ENCODE measurements at regions not wholly inside any gene's neighbourhood (a gene's known extent, or its start where the extent isn't known, plus 50 kb on each side); places are given as distances from the start of the nearest gene placed in this dataset.
A peak's percentile ranks its signal among the peaks of the same experiment; 100 is the strongest.

- H3K23ac ChIP-seq (ENCODE audit: insufficient read length) = no peak overlapping the region
- no peak overlapping the region for H2BK120ac ChIP-seq (replicated peaks; ENCODE audit: low read depth, low read length)
- H2BK15ac ChIP-seq (ENCODE audit: low read length) = no peak overlapping the region
- H2AFZ ChIP-seq (ENCODE audit: low read length) = no peak overlapping the region
- no peaks in the 10 kb centered on the region for H3K79me1 ChIP-seq (ENCODE audit: low read depth, low read length)
- no peaks in the 10 kb centered on the region for H3K79me2 ChIP-seq (ENCODE audit: control insufficient read depth in 1 of 2, insufficient read depth in 2 of 2, low read length in 2 of 2)
- no peak overlapping the region for H3K27ac ChIP-seq (ENCODE audit: low read depth, low read length)
- 93% methylated on average over 8 of the region's 8 CpGs; no CpG with 5 or more reads in 1 of the 2 experiments for WGBS, 2 experiments (ENCODE audit: extremely low coverage in 1 of 2, insufficient coverage in 1 of 2, insufficient read length in 1 of 2, insufficient replicate concordance in 2 of 2, low coverage in 1 of 2, low lambda C conversion rate in 2 of 2, missing lambda C conversion rate in 1 of 2)
- H4K8ac ChIP-seq (ENCODE audit: extremely low read depth, insufficient read depth, low read length) = no peak overlapping the region
- H2AK5ac ChIP-seq (ENCODE audit: low read depth, low read length) = no peak overlapping the region
- H3K14ac ChIP-seq (ENCODE audit: insufficient read length) = no peak overlapping the region
- peak overlapping the region; percentile 41; the same call in 1 of the 2 replicates for H2BK12ac ChIP-seq (ENCODE audit: low read depth, low read length)
- no peak for DNase-seq (ENCODE audit: low read depth in 1 of 2, low spot score in 2 of 2)
- H3K4me1 ChIP-seq (replicated peaks in 1 of 4; ENCODE audit: control insufficient read depth in 3 of 4, insufficient read depth in 4 of 4, low read length in 3 of 4) = no peaks in the 10 kb centered on the region
- no peak overlapping the region for H2BK20ac ChIP-seq (ENCODE audit: low read length)
- H3K4me3 ChIP-seq (ENCODE audit: extremely low read depth in 1 of 4, insufficient read depth in 2 of 4, low read depth in 3 of 4, low read length in 4 of 4) = no peak overlapping the region
- H2BK5ac ChIP-seq (ENCODE audit: low read depth, low read length) = no peak overlapping the region
- no peak overlapping the region for H3K9ac ChIP-seq (replicated peaks in 1 of 4; ENCODE audit: extremely low read depth in 1 of 4, low read depth in 3 of 4, low read length in 3 of 4)
- no peaks in the 10 kb centered on the region for H3K23me2 ChIP-seq (ENCODE audit: low read depth, low read length)
- no peak overlapping the region for H3K18ac ChIP-seq (ENCODE audit: extremely low read depth, low read length)
- H3K36me3 ChIP-seq (ENCODE audit: control insufficient read depth in 2 of 4, insufficient read depth in 4 of 4, low read length in 3 of 4) = no peaks in the 10 kb centered on the region
- ChIA-PET CTCF (ENCODE audit: partially characterized antibody) (interaction anchor here (0.6 to 2.4 kb wide), 2 partner anchors 9 to 77 kb away, joined by 3 to 10 read pairs; no protein-coding TSS in a partner anchor), POLR2A (ENCODE audit: partially characterized antibody) (interaction anchor here (1.2 kb wide), 1 partner anchor 11 kb away, joined by 3 read pairs; no protein-coding TSS in a partner anchor)
- no peaks in the 10 kb centered on the region for H4K20me1 ChIP-seq (replicated peaks in 1 of 2; ENCODE audit: control insufficient read depth in 1 of 2, insufficient read depth in 2 of 2, low read length in 2 of 2)
- no peak overlapping the region for H4K5ac ChIP-seq (ENCODE audit: insufficient read length, low read depth, low read length)
- no peaks in the 10 kb centered on the region for H3K27me3 ChIP-seq (replicated peaks in 1 of 4; ENCODE audit: control insufficient read depth in 3 of 4, extremely low read depth in 1 of 4, insufficient read depth in 3 of 4, low read length in 3 of 4)
- FAIRE-seq = no peak
- no peak overlapping the region for H3K4me2 ChIP-seq (ENCODE audit: insufficient read depth in 1 of 2, low read depth in 2 of 2, low read length in 2 of 2)
- H4K91ac ChIP-seq (replicated peaks; ENCODE audit: insufficient read length, low read length) = no peak overlapping the region
- H3K56ac ChIP-seq (replicated peaks; ENCODE audit: insufficient read length, low read depth, low read length) = no peak overlapping the region
- no peaks in the 10 kb centered on the region for H3K9me3 ChIP-seq (ENCODE audit: insufficient read depth in 2 of 2, low read depth in 1 of 2, low read length in 1 of 2)
- H3K4ac ChIP-seq (replicated peaks; ENCODE audit: insufficient read length, low read depth, low read length) = no peak overlapping the region
- TF ChIP-seq ATF3 (IDR thresholded peaks at IDR 0.05; ENCODE audit: insufficient read depth, low read depth, low read length) = no peak
- no peak for TF ChIP-seq SUZ12 (IDR thresholded peaks at IDR 0.05; ENCODE audit: low read length)
- TF ChIP-seq E2F6 (IDR thresholded peaks at IDR 0.05) = no peak
- no peak for TF ChIP-seq NANOG (IDR thresholded peaks at IDR 0.05; ENCODE audit: insufficient read depth, low read depth, low read length, poor library complexity, severe bottlenecking)
- no peak for TF ChIP-seq POU5F1 (IDR thresholded peaks at IDR 0.05; ENCODE audit: low read depth, low read length)
- no peak for TF ChIP-seq BCL11A (IDR thresholded peaks at IDR 0.05; ENCODE audit: low read depth in 2 of 2, low read length in 2 of 2)
- no peak for TF ChIP-seq CHD1 (IDR thresholded peaks at IDR 0.05; ENCODE audit: low read depth, low read length)
- no peak for TF ChIP-seq HDAC6 (IDR thresholded peaks at IDR 0.05; ENCODE audit: low read depth, low read length)
- TF ChIP-seq MAX (IDR thresholded peaks at IDR 0.05) = no peak
- no peak for TF ChIP-seq CREB1 (IDR thresholded peaks at IDR 0.05)
- TF ChIP-seq SP1 (IDR thresholded peaks at IDR 0.05; ENCODE audit: low read depth, low read length) = no peak
- no peak for TF ChIP-seq POLR2A (IDR thresholded peaks at IDR 0.05; ENCODE audit: control extremely low read depth in 1 of 2, low read depth in 2 of 2, low read length in 2 of 2)
- TF ChIP-seq SAP30 (IDR thresholded peaks at IDR 0.05; ENCODE audit: insufficient read depth, insufficient replicate concordance, low read length) = no peak
Measured at GRCh38 chr20:40433341-40433861, 255.6 kb downstream of the MAFB start.
